HG02642 (cell line): ENCODE measurements at regions not wholly inside any gene's neighbourhood (a gene's known extent, or its start where the extent isn't known, plus 50 kb on each side); places are given as distances from the start of the nearest gene placed in this dataset.

Source experiments
- ATAC-seq: cut with Tn5 transposase; IDR thresholded peaks from one replicate; pipeline ENCODE4 v1.9.1; 2021; ENCODE audit warnings: mild to moderate bottlenecking; ENCODE audit not compliant: unreplicated experiment, poor library complexity

- no peak for ATAC-seq
Observed at GRCh38 chr14:97456462-97456861, 659.3 kb downstream of the VRK1 start.

DNA sequence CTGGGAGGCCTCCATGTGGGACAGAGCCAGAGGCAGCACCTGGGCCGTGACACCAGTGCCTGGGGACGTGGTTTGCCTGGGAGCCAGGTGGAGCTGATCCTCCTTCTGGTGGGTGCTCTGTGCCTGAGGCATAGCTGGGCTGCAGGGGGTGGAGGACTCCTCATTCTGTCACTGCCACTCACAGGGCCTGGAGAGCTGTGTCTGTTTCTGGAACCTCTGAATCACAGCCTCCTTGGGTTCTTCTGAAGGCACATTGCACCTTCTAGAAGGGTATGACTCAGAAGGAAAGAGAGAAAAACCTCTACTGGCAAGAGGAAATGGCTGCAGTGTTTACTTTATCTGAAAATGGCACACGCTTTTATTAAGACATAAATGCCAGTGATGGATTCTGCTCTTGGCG lies 659.8 kb downstream of the VRK1 start:
- ATAC-seq = no peak

- ATAC-seq = no peak
Observed at GRCh38 chr14:97457575-97458085, 660.4 kb downstream of the VRK1 start.

- no peak for ATAC-seq
Observed at GRCh38 chr14:97458255-97458654, 661.1 kb downstream of the VRK1 start.

GRCh38 chr14:97458661-97459579 lies 661.7 kb downstream of the VRK1 start:
- ATAC-seq = no peak

- no peak for ATAC-seq
Observed at GRCh38 chr14:97462081-97462480, 664.9 kb downstream of the VRK1 start.

- no peak for ATAC-seq
Observed at GRCh38 chr14:97468220-97468619, 671.0 kb downstream of the VRK1 start.

GRCh38 chr14:97477353-97477752 lies 680.2 kb downstream of the VRK1 start:
- ATAC-seq = no peak

- no peak for ATAC-seq
Observed at GRCh38 chr14:97485201-97485600, 688.0 kb downstream of the VRK1 start.

- no peak for ATAC-seq
Observed at GRCh38 chr14:97486601-97487120, 689.5 kb downstream of the VRK1 start.

- no peak for ATAC-seq
Observed at GRCh38 chr14:97489750-97490149, 692.6 kb downstream of the VRK1 start.

DNA sequence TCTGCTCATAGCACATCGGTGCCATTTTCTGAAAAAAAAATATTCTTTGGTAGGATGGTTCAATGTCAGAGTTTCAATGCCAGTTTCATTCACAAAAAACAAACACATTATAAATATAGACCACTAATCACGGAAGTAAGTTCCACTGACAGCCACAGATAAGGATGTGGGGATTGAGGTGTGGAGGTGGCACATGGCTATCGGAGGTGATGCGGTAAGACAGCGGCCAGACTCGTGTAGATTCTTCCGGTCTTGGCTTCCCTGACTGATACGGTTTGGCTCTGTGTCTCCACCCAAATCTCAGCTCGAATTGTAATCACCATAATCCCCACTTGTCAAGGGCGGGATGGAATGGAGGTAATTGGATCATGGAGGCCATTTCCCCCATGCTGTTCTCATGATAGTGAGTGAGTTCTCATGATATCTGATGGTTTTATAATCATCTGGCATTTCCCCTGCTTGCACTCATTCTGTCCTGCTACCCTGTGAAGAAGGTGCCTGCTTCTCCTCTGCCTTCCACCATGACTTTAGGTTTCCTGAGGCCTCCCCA lies 693.4 kb downstream of the VRK1 start:
- no peak for ATAC-seq

- no peak for ATAC-seq
Observed at GRCh38 chr14:97491697-97492096, 694.5 kb downstream of the VRK1 start.

DNA sequence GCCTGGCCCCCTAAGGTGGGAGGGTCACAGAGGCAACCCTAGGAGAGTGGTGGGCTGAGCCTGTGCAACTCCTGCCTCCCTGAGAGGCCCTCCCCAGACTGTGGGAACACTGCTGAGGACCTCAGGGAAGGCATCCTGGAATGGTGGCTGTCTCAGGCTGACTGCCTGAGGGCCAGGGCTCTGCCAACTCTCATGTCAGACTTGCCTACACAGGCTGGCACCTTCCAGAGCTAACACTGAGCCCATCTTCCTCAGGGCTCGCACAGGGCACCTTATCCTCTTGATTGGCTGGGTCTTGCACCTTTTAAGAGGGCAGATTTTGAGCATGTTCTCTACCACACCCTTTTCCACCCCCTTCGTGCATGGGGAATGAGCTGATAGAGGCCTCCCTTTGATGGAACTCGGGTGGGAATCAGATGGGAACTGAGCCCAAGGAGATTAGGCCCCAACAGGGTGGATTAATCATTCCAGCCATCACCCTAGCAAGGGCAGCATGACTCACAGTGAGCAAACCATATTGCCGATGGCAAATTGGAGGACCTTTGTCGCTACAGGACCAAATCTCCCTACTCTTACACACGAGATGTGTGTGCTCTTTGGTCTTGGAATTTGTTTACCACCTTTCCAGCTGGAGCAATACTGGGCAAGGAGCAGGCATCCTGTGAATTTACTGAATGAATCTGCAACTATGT lies 702.8 kb downstream of the VRK1 start:
- no peak for ATAC-seq

DNA sequence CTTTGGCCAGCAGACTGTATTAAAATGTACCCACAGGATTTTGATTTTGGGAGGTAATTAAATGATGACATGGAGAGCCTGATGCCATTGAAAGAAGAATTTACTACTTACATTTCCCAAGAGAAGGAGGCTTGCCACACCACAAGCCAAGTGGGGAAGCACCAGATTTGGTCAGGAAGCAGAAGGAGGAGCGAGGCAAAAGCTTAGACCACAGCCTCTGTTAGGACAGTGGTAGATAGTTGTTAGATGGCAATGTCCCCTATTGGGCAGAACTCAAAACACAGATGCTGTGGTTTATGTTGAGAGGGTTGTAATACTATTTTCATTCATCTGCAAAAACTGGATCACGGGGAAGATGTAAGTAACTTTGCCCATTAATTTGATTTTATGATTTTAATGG lies 709.4 kb downstream of the VRK1 start:
- ATAC-seq = no peak

DNA sequence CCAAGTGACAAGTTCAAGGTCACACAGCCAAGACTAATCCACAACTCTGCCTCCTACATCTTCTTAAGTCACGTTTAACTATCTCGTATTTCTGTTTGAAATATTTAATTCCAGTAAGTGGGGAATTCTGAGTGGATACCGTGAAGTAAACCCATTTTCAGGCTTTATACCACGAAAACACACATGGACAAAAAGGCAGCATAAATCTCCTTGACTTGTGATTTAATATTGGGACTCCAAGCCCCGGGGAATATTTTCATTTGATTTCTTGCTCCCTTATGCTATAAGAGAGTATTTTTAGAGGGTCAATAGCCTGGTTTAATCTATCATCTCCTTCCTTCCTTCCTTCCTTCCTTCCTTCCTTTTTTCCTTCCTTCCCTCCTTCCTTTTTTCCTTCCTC lies 716.7 kb downstream of the VRK1 start:
- ATAC-seq = no peak

- no peak for ATAC-seq
Observed at GRCh38 chr14:97517566-97518234, 720.5 kb downstream of the VRK1 start.

- ATAC-seq = no peak
Observed at GRCh38 chr14:97523936-97524335, 726.8 kb downstream of the VRK1 start.

GRCh38 chr14:97524589-97525319 lies 727.6 kb downstream of the VRK1 start:
- ATAC-seq = no peak

- no peak for ATAC-seq
Observed at GRCh38 chr14:97527993-97528392, 730.8 kb downstream of the VRK1 start.
